ENCODE measurements at regions not wholly inside any gene's neighbourhood (a gene's known extent, or its start where the extent isn't known, plus 50 kb on each side); places are given as distances from the start of the nearest gene placed in this dataset.

DNA sequence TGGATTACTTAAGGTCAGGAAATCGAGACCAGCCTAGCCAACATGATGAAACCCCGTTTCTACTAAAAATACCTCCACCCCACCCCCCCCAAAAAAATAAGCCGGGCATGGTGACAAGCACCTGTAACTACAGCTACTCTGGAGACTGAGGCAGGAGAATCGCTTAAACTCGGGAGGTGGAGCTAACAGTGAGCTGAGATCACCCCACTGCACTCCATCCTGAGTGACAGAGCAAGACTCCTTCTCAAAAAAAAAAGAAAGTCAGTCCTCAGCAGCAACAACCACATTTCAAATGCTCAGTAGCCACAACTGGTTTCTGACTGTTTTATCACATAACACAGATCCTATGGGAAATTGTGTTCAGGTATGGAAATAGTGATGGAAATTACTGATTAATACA, 135.3 kb downstream of the HFE start:
- H3K4me1 ChIP-seq (ENCODE audit: control insufficient read depth in 4 of 4, insufficient read depth in 4 of 4, low read length in 3 of 4) = peaks cover 0 to 22% (median 8%) of the 10 kb centered on the region in 4 donors
- H3K27me3 ChIP-seq (ENCODE audit: control insufficient read depth in 4 of 4, insufficient read depth in 4 of 4, low read length in 3 of 4) = no peaks in the 10 kb centered on the region
- TF ChIP-seq, protein P1, sequence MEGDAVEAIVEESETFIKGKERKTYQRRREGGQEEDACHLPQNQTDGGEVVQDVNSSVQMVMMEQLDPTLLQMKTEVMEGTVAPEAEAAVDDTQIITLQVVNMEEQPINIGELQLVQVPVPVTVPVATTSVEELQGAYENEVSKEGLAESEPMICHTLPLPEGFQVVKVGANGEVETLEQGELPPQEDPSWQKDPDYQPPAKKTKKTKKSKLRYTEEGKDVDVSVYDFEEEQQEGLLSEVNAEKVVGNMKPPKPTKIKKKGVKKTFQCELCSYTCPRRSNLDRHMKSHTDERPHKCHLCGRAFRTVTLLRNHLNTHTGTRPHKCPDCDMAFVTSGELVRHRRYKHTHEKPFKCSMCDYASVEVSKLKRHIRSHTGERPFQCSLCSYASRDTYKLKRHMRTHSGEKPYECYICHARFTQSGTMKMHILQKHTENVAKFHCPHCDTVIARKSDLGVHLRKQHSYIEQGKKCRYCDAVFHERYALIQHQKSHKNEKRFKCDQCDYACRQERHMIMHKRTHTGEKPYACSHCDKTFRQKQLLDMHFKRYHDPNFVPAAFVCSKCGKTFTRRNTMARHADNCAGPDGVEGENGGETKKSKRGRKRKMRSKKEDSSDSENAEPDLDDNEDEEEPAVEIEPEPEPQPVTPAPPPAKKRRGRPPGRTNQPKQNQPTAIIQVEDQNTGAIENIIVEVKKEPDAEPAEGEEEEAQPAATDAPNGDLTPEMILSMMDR (IDR thresholded peaks at IDR 0.05; ENCODE audit: low read depth, low read length, missing input control) = no peak
- TF ChIP-seq FOXA1 (IDR thresholded peaks at IDR 0.05) (no peak), GABPA (IDR thresholded peaks at IDR 0.05 in 1 of 2, conservative IDR thresholded peaks at IDR 0.05 in 1 of 2) (no peak), FOXA2 (IDR thresholded peaks at IDR 0.05) (no peak), HNF4G (IDR thresholded peaks at IDR 0.05) (no peak), NR2F2 (IDR thresholded peaks at IDR 0.05) (no peak), JUND (IDR thresholded peaks at IDR 0.05) (no peak), HNF4A (conservative IDR thresholded peaks at IDR 0.05) (no peak), YY1 (IDR thresholded peaks at IDR 0.05) (no peak), EGR1 (IDR thresholded peaks at IDR 0.05; ENCODE audit: low read depth in 2 of 2) (no peak), RAD21 (IDR thresholded peaks at IDR 0.05) (no peak), TAF1 (conservative IDR thresholded peaks at IDR 0.05) (no peak), SP1 (IDR thresholded peaks at IDR 0.05) (no peak), RXRA (IDR thresholded peaks at IDR 0.05) (no peak)
- TF ChIP-seq, protein P2, sequence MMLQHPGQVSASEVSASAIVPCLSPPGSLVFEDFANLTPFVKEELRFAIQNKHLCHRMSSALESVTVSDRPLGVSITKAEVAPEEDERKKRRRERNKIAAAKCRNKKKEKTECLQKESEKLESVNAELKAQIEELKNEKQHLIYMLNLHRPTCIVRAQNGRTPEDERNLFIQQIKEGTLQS (IDR thresholded peaks at IDR 0.05) = no peak
- TF ChIP-seq, protein P3, sequence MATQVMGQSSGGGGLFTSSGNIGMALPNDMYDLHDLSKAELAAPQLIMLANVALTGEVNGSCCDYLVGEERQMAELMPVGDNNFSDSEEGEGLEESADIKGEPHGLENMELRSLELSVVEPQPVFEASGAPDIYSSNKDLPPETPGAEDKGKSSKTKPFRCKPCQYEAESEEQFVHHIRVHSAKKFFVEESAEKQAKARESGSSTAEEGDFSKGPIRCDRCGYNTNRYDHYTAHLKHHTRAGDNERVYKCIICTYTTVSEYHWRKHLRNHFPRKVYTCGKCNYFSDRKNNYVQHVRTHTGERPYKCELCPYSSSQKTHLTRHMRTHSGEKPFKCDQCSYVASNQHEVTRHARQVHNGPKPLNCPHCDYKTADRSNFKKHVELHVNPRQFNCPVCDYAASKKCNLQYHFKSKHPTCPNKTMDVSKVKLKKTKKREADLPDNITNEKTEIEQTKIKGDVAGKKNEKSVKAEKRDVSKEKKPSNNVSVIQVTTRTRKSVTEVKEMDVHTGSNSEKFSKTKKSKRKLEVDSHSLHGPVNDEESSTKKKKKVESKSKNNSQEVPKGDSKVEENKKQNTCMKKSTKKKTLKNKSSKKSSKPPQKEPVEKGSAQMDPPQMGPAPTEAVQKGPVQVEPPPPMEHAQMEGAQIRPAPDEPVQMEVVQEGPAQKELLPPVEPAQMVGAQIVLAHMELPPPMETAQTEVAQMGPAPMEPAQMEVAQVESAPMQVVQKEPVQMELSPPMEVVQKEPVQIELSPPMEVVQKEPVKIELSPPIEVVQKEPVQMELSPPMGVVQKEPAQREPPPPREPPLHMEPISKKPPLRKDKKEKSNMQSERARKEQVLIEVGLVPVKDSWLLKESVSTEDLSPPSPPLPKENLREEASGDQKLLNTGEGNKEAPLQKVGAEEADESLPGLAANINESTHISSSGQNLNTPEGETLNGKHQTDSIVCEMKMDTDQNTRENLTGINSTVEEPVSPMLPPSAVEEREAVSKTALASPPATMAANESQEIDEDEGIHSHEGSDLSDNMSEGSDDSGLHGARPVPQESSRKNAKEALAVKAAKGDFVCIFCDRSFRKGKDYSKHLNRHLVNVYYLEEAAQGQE (IDR thresholded peaks at IDR 0.05) = no peak
- TF ChIP-seq, protein P4, sequence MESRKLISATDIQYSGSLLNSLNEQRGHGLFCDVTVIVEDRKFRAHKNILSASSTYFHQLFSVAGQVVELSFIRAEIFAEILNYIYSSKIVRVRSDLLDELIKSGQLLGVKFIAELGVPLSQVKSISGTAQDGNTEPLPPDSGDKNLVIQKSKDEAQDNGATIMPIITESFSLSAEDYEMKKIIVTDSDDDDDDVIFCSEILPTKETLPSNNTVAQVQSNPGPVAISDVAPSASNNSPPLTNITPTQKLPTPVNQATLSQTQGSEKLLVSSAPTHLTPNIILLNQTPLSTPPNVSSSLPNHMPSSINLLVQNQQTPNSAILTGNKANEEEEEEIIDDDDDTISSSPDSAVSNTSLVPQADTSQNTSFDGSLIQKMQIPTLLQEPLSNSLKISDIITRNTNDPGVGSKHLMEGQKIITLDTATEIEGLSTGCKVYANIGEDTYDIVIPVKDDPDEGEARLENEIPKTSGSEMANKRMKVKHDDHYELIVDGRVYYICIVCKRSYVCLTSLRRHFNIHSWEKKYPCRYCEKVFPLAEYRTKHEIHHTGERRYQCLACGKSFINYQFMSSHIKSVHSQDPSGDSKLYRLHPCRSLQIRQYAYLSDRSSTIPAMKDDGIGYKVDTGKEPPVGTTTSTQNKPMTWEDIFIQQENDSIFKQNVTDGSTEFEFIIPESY (IDR thresholded peaks at IDR 0.05) = no peak
- TF ChIP-seq, protein P5, sequence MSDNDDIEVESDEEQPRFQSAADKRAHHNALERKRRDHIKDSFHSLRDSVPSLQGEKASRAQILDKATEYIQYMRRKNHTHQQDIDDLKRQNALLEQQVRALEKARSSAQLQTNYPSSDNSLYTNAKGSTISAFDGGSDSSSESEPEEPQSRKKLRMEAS (IDR thresholded peaks at IDR 0.05) = no peak
- H3K27ac ChIP-seq (ENCODE audit: low read depth in 1 of 2, low read length in 2 of 2) = no peak overlapping the region
- peaks cover 0 to 7% (median 4%) of the 10 kb centered on the region in 4 donors for H3K9me3 ChIP-seq (ENCODE audit: control insufficient read depth in 4 of 4, low read length in 3 of 4)
- WGBS = 50% methylated on average over 5 of the region's 5 CpGs
- H3K9ac ChIP-seq (ENCODE audit: low read depth in 1 of 2, low read length in 2 of 2) = no peak overlapping the region
- no peak overlapping the region for H3K4me3 ChIP-seq (ENCODE audit: low read depth in 1 of 3, low read length in 3 of 3)
- no peaks in the 10 kb centered on the region for H3K36me3 ChIP-seq (ENCODE audit: control insufficient read depth in 4 of 4, insufficient read depth in 3 of 4, low read depth in 1 of 4, low read length in 3 of 4)
- DNase-seq (ENCODE audit: low spot score) = no peak

Measured in liver (tissue), 8 donors.